HFFc6 (cell line): ENCODE measurements at regions not wholly inside any gene's neighbourhood (a gene's known extent, or its start where the extent isn't known, plus 50 kb on each side); places are given as distances from the start of the nearest gene placed in this dataset.

Source experiments
- DNase-seq: peaks from one replicate; pipeline ENCODE4 v3.0.0-alpha.2; 2018
- H3K27ac Mint-ChIP-seq: 2 replicates; pipeline ENCODE4 v1.8.0; 2020; ENCODE audit warnings: mild to moderate bottlenecking, mixed read lengths
- H3K27me3 Mint-ChIP-seq: 2 replicates; pipeline ENCODE4 v1.8.0; 2021; ENCODE audit warnings: mild to moderate bottlenecking, moderate library complexity, mixed read lengths; ENCODE audit not compliant: insufficient read depth
- H3K36me3 Mint-ChIP-seq: 2 replicates; pipeline ENCODE4 v1.8.0; 2021; ENCODE audit warnings: low read depth, mixed read lengths
- H3K4me1 Mint-ChIP-seq: 2 replicates; pipeline ENCODE4 v1.8.0; 2020; ENCODE audit warnings: low read depth, mixed read lengths
- H3K4me3 Mint-ChIP-seq: 2 replicates; pipeline ENCODE4 v1.8.0; 2020; ENCODE audit warnings: mild to moderate bottlenecking, moderate library complexity, mixed read lengths
- H3K9me3 Mint-ChIP-seq: 2 replicates; pipeline ENCODE4 v1.8.0; 2020; ENCODE audit warnings: mild to moderate bottlenecking, mixed read lengths
- TF ChIP-seq, protein P1 (sequence below): fragments of 200-600 bp; sonication (generic); IDR thresholded peaks from 2 replicates; pipeline ENCODE4 v1.5.0; 2021; ENCODE audit warnings: antibody characterized with exemption, mild to moderate bottlenecking

DNA sequence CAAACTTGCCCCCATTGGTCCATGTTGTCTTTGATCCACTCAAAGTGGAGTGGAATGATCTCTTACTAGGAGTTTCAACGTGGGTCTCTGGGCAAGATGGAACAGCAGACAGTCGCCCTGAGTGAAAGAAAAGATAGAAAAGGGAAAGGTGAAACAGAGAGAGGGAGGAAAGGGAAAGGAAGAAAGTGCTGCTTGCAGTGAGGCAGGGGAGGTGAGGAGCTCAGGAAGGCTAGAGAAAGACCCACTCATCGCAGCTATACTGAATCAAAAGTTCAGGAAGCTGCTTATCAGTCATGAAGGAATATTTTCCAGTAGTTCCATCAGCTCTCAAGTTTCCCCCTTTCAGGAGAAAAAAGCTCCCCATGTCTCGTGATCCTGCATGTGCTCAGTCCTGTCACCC is 86.9 kb downstream of the ZNF467 start:
- TF ChIP-seq, protein P1, sequence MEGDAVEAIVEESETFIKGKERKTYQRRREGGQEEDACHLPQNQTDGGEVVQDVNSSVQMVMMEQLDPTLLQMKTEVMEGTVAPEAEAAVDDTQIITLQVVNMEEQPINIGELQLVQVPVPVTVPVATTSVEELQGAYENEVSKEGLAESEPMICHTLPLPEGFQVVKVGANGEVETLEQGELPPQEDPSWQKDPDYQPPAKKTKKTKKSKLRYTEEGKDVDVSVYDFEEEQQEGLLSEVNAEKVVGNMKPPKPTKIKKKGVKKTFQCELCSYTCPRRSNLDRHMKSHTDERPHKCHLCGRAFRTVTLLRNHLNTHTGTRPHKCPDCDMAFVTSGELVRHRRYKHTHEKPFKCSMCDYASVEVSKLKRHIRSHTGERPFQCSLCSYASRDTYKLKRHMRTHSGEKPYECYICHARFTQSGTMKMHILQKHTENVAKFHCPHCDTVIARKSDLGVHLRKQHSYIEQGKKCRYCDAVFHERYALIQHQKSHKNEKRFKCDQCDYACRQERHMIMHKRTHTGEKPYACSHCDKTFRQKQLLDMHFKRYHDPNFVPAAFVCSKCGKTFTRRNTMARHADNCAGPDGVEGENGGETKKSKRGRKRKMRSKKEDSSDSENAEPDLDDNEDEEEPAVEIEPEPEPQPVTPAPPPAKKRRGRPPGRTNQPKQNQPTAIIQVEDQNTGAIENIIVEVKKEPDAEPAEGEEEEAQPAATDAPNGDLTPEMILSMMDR = no peak
- peaks cover 8% of the 10 kb centered on the region for H3K27me3 Mint-ChIP-seq
- no peaks in the 10 kb centered on the region for H3K36me3 Mint-ChIP-seq
- peak overlapping the region; percentile 44; the same call in 1 of the 2 replicates for H3K27ac Mint-ChIP-seq
- H3K4me3 Mint-ChIP-seq = no peak overlapping the region
- H3K9me3 Mint-ChIP-seq = no peaks in the 10 kb centered on the region
- DNase-seq = no peak
- H3K4me1 Mint-ChIP-seq = peaks cover 11% of the 10 kb centered on the region; the same call in 1 of the 2 replicates

DNA sequence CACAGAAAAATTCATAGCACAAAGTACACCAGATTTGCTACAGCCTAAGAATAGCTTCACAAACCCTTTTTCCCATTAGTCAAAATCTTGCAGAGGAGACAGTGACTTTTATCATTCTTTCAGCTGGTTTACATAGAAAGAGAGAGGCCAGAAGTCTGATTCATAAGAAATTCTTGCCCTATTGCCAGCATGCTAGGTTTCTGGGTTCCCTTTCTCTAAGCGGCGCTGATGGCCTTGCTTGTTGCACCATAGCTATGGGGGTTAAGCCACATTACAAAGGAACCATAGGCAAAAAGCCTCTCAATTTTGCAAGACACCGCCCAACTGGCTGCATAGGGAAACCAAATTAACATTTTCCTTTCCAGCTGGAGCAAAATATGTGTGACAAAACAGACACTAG is 87.4 kb downstream of the ZNF467 start:
- Mint-ChIP-seq H3K36me3 (no peaks in the 10 kb centered on the region), H3K27ac (peak overlapping the region; percentile 44; the same call in 1 of the 2 replicates), H3K4me3 (no peak overlapping the region), H3K27me3 (peaks cover 6% of the 10 kb centered on the region), H3K9me3 (no peaks in the 10 kb centered on the region), H3K4me1 (peaks cover 11% of the 10 kb centered on the region; the same call in 1 of the 2 replicates)
- TF ChIP-seq, protein P1 = no peak
- DNase-seq = peak; percentile 74

GRCh38 chr7:149685455-149685854 is 87.9 kb downstream of the ZNF467 start:
- Mint-ChIP-seq H3K27me3 (peaks cover 1% of the 10 kb centered on the region; the same call in 1 of the 2 replicates), H3K4me1 (peaks cover 11% of the 10 kb centered on the region; the same call in 1 of the 2 replicates), H3K4me3 (no peak overlapping the region), H3K27ac (no peak overlapping the region), H3K9me3 (no peaks in the 10 kb centered on the region), H3K36me3 (no peaks in the 10 kb centered on the region)
- DNase-seq = peak; percentile 9
- TF ChIP-seq, protein P1 = no peak

DNA sequence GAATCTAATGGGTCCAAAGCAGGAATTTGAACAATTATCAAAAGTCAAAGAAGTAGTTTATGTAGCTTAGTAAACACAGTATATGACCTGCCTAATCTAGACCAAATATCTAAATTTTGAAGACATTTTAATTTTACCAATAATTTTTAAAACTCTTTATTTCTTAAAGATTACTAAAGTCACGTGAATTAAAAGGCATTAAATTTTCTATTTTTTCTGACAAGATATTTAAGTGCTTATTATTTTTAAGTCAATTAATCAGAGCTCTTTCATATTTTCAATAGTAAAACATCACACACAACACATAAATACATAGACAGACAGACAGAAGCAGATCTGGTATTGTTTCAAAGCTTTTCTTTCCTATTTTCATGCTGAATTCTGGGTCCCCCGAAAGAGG is 89.5 kb downstream of the ZNF467 start:
- Mint-ChIP-seq H3K36me3 (no peaks in the 10 kb centered on the region), H3K27ac (no peak overlapping the region), H3K27me3 (no peaks in the 10 kb centered on the region), H3K4me1 (peaks cover 18% of the 10 kb centered on the region; the same call in 1 of the 2 replicates), H3K4me3 (no peak overlapping the region), H3K9me3 (no peaks in the 10 kb centered on the region)
- TF ChIP-seq, protein P1 = no peak
- no peak for DNase-seq

DNA sequence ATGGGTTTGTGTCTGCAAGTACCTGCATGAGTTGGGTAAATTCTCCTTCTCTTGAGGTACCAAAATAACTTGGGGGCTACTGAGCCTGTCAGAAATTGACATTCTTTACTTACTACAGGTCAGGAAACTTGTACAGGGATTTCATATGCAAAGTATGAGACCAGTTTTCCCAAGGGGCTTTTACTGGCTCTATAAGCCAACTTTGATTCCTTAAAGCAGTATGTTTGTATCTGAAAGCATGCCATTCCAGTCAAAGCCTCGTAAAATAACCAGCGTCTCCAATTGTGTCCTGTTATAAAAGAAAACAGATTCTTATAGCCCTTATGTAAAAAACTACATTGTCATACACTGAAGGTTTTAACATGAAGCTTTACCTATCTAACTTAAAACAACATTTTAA is 90.2 kb downstream of the ZNF467 start:
- H3K4me1 Mint-ChIP-seq = peaks cover 18% of the 10 kb centered on the region; the same call in 1 of the 2 replicates
- no peaks in the 10 kb centered on the region for H3K9me3 Mint-ChIP-seq
- no peak overlapping the region for H3K4me3 Mint-ChIP-seq
- TF ChIP-seq, protein P1 = no peak
- no peaks in the 10 kb centered on the region for H3K36me3 Mint-ChIP-seq
- DNase-seq = no peak
- H3K27ac Mint-ChIP-seq = no peak overlapping the region
- H3K27me3 Mint-ChIP-seq = no peaks in the 10 kb centered on the region

- H3K27ac Mint-ChIP-seq = no peak overlapping the region
- TF ChIP-seq, protein P1 = no peak
- H3K9me3 Mint-ChIP-seq = no peaks in the 10 kb centered on the region
- H3K36me3 Mint-ChIP-seq = no peaks in the 10 kb centered on the region
- H3K27me3 Mint-ChIP-seq = no peaks in the 10 kb centered on the region
- H3K4me3 Mint-ChIP-seq = no peak overlapping the region
- H3K4me1 Mint-ChIP-seq = peaks cover 18% of the 10 kb centered on the region; the same call in 1 of the 2 replicates
- no peak for DNase-seq
Measured at GRCh38 chr7:149682038-149682437, 91.3 kb downstream of the ZNF467 start.
